ENCODE measurements at regions not wholly inside any gene's neighbourhood (a gene's known extent, or its start where the extent isn't known, plus 50 kb on each side); places are given as distances from the start of the nearest gene placed in this dataset.

DNA sequence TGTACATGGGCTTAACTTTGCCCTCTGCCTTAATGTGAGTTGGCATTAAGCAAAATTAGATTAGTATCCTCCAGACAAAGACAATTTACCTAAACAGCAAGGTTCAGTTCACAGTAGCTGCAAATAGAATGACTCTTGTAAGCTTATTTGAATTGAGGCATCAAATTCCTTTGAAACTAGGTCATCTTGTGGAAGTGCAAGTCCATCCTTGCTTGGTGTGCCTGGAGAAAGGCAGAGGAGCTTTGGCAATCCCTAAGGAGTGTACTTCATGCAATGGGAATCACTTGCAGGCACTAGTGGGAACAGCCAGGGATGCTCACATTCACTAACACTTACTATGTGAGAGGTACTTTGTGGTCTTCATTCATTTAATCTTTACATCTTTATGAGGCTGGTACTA lies 118.3 kb downstream of the DRD1 start:
- TF ChIP-seq ISL1 (CRISPR knock-in tag; IDR thresholded peaks at IDR 0.05) (no peak), GLIS3 (CRISPR knock-in tag; IDR thresholded peaks at IDR 0.05) (no peak), TOX (CRISPR knock-in tag; IDR thresholded peaks at IDR 0.05; ENCODE audit: borderline replicate concordance) (no peak), CSDC2 (CRISPR knock-in tag; IDR thresholded peaks at IDR 0.05) (no peak), RARB (CRISPR knock-in tag; IDR thresholded peaks at IDR 0.05) (no peak), PPARA (CRISPR knock-in tag; IDR thresholded peaks at IDR 0.05; ENCODE audit: borderline replicate concordance) (no peak), SNAI2 (CRISPR knock-in tag; IDR thresholded peaks at IDR 0.05) (no peak), BACH2 (CRISPR knock-in tag; IDR thresholded peaks at IDR 0.05; ENCODE audit: borderline replicate concordance) (no peak), ZNF8 (CRISPR knock-in tag; IDR thresholded peaks at IDR 0.05) (no peak), ZFP3 (CRISPR knock-in tag; IDR thresholded peaks at IDR 0.05) (no peak), TCF4 (CRISPR knock-in tag; IDR thresholded peaks at IDR 0.05; ENCODE audit: borderline replicate concordance) (no peak), ARNTL (CRISPR knock-in tag; IDR thresholded peaks at IDR 0.05; ENCODE audit: borderline replicate concordance, low read depth) (no peak)
- TF ChIP-seq, protein P1, sequence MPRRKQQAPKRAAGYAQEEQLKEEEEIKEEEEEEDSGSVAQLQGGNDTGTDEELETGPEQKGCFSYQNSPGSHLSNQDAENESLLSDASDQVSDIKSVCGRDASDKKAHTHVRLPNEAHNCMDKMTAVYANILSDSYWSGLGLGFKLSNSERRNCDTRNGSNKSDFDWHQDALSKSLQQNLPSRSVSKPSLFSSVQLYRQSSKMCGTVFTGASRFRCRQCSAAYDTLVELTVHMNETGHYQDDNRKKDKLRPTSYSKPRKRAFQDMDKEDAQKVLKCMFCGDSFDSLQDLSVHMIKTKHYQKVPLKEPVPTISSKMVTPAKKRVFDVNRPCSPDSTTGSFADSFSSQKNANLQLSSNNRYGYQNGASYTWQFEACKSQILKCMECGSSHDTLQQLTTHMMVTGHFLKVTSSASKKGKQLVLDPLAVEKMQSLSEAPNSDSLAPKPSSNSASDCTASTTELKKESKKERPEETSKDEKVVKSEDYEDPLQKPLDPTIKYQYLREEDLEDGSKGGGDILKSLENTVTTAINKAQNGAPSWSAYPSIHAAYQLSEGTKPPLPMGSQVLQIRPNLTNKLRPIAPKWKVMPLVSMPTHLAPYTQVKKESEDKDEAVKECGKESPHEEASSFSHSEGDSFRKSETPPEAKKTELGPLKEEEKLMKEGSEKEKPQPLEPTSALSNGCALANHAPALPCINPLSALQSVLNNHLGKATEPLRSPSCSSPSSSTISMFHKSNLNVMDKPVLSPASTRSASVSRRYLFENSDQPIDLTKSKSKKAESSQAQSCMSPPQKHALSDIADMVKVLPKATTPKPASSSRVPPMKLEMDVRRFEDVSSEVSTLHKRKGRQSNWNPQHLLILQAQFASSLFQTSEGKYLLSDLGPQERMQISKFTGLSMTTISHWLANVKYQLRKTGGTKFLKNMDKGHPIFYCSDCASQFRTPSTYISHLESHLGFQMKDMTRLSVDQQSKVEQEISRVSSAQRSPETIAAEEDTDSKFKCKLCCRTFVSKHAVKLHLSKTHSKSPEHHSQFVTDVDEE (CRISPR knock-in tag; IDR thresholded peaks at IDR 0.05), result no peak
- TF ChIP-seq, protein P2, sequence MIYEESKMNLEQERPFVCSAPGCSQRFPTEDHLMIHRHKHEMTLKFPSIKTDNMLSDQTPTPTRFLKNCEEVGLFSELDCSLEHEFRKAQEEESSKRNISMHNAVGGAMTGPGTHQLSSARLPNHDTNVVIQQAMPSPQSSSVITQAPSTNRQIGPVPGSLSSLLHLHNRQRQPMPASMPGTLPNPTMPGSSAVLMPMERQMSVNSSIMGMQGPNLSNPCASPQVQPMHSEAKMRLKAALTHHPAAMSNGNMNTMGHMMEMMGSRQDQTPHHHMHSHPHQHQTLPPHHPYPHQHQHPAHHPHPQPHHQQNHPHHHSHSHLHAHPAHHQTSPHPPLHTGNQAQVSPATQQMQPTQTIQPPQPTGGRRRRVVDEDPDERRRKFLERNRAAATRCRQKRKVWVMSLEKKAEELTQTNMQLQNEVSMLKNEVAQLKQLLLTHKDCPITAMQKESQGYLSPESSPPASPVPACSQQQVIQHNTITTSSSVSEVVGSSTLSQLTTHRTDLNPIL (CRISPR knock-in tag; IDR thresholded peaks at IDR 0.05; ENCODE audit: low read depth), result no peak
- TF ChIP-seq, protein P3, sequence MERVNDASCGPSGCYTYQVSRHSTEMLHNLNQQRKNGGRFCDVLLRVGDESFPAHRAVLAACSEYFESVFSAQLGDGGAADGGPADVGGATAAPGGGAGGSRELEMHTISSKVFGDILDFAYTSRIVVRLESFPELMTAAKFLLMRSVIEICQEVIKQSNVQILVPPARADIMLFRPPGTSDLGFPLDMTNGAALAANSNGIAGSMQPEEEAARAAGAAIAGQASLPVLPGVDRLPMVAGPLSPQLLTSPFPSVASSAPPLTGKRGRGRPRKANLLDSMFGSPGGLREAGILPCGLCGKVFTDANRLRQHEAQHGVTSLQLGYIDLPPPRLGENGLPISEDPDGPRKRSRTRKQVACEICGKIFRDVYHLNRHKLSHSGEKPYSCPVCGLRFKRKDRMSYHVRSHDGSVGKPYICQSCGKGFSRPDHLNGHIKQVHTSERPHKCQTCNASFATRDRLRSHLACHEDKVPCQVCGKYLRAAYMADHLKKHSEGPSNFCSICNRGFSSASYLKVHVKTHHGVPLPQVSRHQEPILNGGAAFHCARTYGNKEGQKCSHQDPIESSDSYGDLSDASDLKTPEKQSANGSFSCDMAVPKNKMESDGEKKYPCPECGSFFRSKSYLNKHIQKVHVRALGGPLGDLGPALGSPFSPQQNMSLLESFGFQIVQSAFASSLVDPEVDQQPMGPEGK (CRISPR knock-in tag; IDR thresholded peaks at IDR 0.05; ENCODE audit: borderline replicate concordance), result no peak
- TF ChIP-seq, protein P4, sequence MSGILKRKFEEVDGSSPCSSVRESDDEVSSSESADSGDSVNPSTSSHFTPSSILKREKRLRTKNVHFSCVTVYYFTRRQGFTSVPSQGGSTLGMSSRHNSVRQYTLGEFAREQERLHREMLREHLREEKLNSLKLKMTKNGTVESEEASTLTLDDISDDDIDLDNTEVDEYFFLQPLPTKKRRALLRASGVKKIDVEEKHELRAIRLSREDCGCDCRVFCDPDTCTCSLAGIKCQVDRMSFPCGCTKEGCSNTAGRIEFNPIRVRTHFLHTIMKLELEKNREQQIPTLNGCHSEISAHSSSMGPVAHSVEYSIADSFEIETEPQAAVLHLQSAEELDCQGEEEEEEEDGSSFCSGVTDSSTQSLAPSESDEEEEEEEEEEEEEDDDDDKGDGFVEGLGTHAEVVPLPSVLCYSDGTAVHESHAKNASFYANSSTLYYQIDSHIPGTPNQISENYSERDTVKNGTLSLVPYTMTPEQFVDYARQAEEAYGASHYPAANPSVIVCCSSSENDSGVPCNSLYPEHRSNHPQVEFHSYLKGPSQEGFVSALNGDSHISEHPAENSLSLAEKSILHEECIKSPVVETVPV (CRISPR knock-in tag; IDR thresholded peaks at IDR 0.05), result no peak

DNA sequence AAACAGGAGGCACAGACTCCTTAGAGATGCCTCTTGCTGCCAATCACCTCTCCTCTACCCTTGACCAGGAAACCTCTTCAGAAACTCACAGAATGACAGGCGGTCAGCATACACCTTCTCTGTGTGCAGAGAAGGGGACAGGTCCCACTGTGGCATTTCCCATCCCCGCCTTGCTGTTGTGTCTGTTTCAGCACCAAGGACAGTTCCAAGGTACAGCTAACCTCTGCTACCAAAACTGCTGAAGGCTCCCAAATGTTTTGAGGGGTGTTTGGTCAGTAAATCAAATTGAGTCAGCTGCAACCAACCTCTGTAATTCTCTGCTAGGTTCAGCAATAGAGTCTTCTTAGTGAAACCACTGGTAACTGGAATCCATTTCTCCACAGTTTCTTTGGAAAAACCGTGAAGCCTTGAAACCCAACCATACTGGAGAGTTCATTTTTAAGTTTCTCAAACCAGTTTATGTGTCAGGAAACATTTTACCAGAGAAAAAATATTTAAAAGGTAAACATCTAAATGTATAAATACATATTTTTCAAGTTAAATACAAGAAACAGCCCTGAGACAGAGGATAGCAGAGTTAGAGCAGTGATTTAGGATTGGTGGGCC lies 122.0 kb downstream of the DRD1 start:
- ATAC-seq, result no peak
- TF ChIP-seq ZNF565 (CRISPR knock-in tag; conservative IDR thresholded peaks at IDR 0.05; ENCODE audit: low read depth), result no peak
- no peak for TF ChIP-seq PPARA (CRISPR knock-in tag; IDR thresholded peaks at IDR 0.05; ENCODE audit: borderline replicate concordance)
- TF ChIP-seq ZC3H10 (CRISPR knock-in tag; IDR thresholded peaks at IDR 0.05), result no peak
- no peak for TF ChIP-seq RARB (CRISPR knock-in tag; IDR thresholded peaks at IDR 0.05)
- TF ChIP-seq ARNTL (CRISPR knock-in tag; IDR thresholded peaks at IDR 0.05; ENCODE audit: borderline replicate concordance, low read depth), result no peak
- TF ChIP-seq ZFP30 (CRISPR knock-in tag; IDR thresholded peaks at IDR 0.05), result no peak
- TF ChIP-seq, protein P2 (CRISPR knock-in tag; IDR thresholded peaks at IDR 0.05; ENCODE audit: low read depth), result no peak
- no peak for TF ChIP-seq ISL1 (CRISPR knock-in tag; IDR thresholded peaks at IDR 0.05)
- TF ChIP-seq, protein P1 (CRISPR knock-in tag; IDR thresholded peaks at IDR 0.05), result no peak
- TF ChIP-seq SNAI2 (CRISPR knock-in tag; IDR thresholded peaks at IDR 0.05), result no peak
- TF ChIP-seq TCF4 (CRISPR knock-in tag; IDR thresholded peaks at IDR 0.05; ENCODE audit: borderline replicate concordance), result no peak
- no peak for TF ChIP-seq BACH2 (CRISPR knock-in tag; IDR thresholded peaks at IDR 0.05; ENCODE audit: borderline replicate concordance)

More for the DNA sequence above, 118.3 kb downstream of the DRD1 start:
- no peak for ATAC-seq
